Aorta (tissue), 5 donors: ENCODE measurements at regions not wholly inside any gene's neighbourhood (a gene's known extent, or its start where the extent isn't known, plus 50 kb on each side); places are given as distances from the start of the nearest gene placed in this dataset.

Source experiments
- ATAC-seq: fragments of 200-7000 bp; cut with Tn5 transposase; one replicate; pipeline ENCODE4 v1.9.1; 2022; ENCODE audit warnings: moderate library complexity; ENCODE audit not compliant: low FRiP score
- DNase-seq, 2 donors: peaks; one replicate each; pipeline ENCODE4 v3.0.0-alpha.2; 2020
- H3K27ac ChIP-seq, 2 donors: one replicate each; pipeline ENCODE4 v1.5.1; 2013; ENCODE audit warnings: low read length in 2 of 2, mild to moderate bottlenecking in 2 of 2, moderate library complexity in 2 of 2, control low read depth in 1 of 2, inconsistent platforms in 1 of 2, low read depth in 1 of 2
- H3K27me3 ChIP-seq, 2 donors: one replicate each; pipeline ENCODE4 v1.6.1; 2013; ENCODE audit warnings: control low read depth in 1 of 2, low read length in 1 of 2, mild to moderate bottlenecking in 1 of 2, moderate library complexity in 1 of 2; ENCODE audit not compliant: insufficient read depth in 2 of 2, control insufficient read depth in 1 of 2
- H3K36me3 ChIP-seq, 2 donors: one replicate each; pipeline ENCODE4 v1.6.1; 2013; ENCODE audit warnings: control low read depth in 1 of 2, low read length in 1 of 2, mild to moderate bottlenecking in 1 of 2; ENCODE audit not compliant: insufficient read depth in 2 of 2, control insufficient read depth in 1 of 2
- H3K4me1 ChIP-seq, 2 donors: one replicate each; pipeline ENCODE4 v1.6.1; 2013; ENCODE audit warnings: low read length in 2 of 2, control low read depth in 1 of 2, mild to moderate bottlenecking in 1 of 2, moderate library complexity in 1 of 2; ENCODE audit not compliant: insufficient read depth in 2 of 2, control insufficient read depth in 1 of 2
- H3K4me3 ChIP-seq, 2 donors: one replicate each; pipeline ENCODE4 v1.5.1; 2013; ENCODE audit warnings: low read length in 2 of 2, control low read depth in 1 of 2, mild to moderate bottlenecking in 1 of 2
- H3K9me3 ChIP-seq: one replicate; pipeline ENCODE4 v1.6.1; 2013; ENCODE audit warnings: mild to moderate bottlenecking, low read length; ENCODE audit not compliant: control insufficient read depth
- WGBS, 2 donors: extraction: QIAGEN DNeasy Blood & Tissue Kit; methylation state at CpG; one replicate each; pipeline ENCODE4 v1.1.7; 2013; 5-methylcytosine and 5-hydroxymethylcytosine counted together
- intact Hi-C, 2 donors: fragments of 100-400 bp; cut with DNase I; formaldehyde crosslinking; loops; one replicate each; pipeline versions ENCODE4 v1.14.2 to v1.15.0; 2022
- donor health status: healthy with polysubstance abuse.
- donor health status: Bipolar disorder and iron deficiency.
- donor health status: DM: no; HTN: no; CAD: no.
- donor health status: DM: no; HTN: no; CAD: no.
- donor health status: DM: yes; HTN: yes; CAD: no.

- Histone ChIP-seq H3K9me3 (no peaks in the 10 kb centered on the region), H3K27ac (no peak overlapping the region), H3K27me3 (no peaks in the 10 kb centered on the region), H3K4me3 (no peak overlapping the region), H3K36me3 (no peaks in the 10 kb centered on the region), H3K4me1 (no peaks in the 10 kb centered on the region)
- no peak for DNase-seq
- WGBS, 2 donors: 91 to 93% methylated on average over 6 of the region's 6 CpGs
- intact Hi-C loops: no loop called here
- ATAC-seq: no peak
Observed at GRCh38 chr10:29183301-29183945, 105.4 kb upstream of the LYZL1 start.

GRCh38 chr10:29184205-29185000, 104.5 kb upstream of the LYZL1 start:
- no peak overlapping the region for H3K27ac ChIP-seq
- intact Hi-C loops: no loop called here
- no peak for ATAC-seq

GRCh38 chr10:29185050-29185449, 103.8 kb upstream of the LYZL1 start:
- no peaks in the 10 kb centered on the region for H3K27me3 ChIP-seq
- no peaks in the 10 kb centered on the region for H3K9me3 ChIP-seq
- H3K27ac ChIP-seq: no peak overlapping the region
- 78 to 92% methylated on average over 5 of the region's 5 CpGs for WGBS, 2 donors
- H3K36me3 ChIP-seq: no peaks in the 10 kb centered on the region
- intact Hi-C loops: no loop called here
- no peak overlapping the region for H3K4me3 ChIP-seq
- H3K4me1 ChIP-seq: no peaks in the 10 kb centered on the region
- ATAC-seq: no peak
- no peak for DNase-seq

More at GRCh38 chr10:29184205-29185000, 104.5 kb upstream of the LYZL1 start:
- no peaks in the 10 kb centered on the region for H3K27me3 ChIP-seq
- DNase-seq: no peak
- H3K9me3 ChIP-seq: no peaks in the 10 kb centered on the region
- no peaks in the 10 kb centered on the region for H3K36me3 ChIP-seq
- H3K4me1 ChIP-seq: no peaks in the 10 kb centered on the region
- WGBS, 2 donors: 88 to 90% methylated on average over 4 of the region's 4 CpGs
- H3K4me3 ChIP-seq: no peak overlapping the region

GRCh38 chr10:29186221-29186620, 102.6 kb upstream of the LYZL1 start:
- no peak overlapping the region for H3K4me3 ChIP-seq
- intact Hi-C loops: no loop called here
- no peaks in the 10 kb centered on the region for H3K9me3 ChIP-seq
- ATAC-seq (no peak), DNase-seq (no peak)
- no peaks in the 10 kb centered on the region for H3K36me3 ChIP-seq
- 92 to 95% methylated on average over 3 of the region's 3 CpGs for WGBS, 2 donors
- H3K4me1 ChIP-seq: no peaks in the 10 kb centered on the region
- no peaks in the 10 kb centered on the region for H3K27me3 ChIP-seq
- H3K27ac ChIP-seq: no peak overlapping the region

GRCh38 chr10:29189256-29189655, 99.6 kb upstream of the LYZL1 start:
- 42 to 84% methylated on average over 2 of the region's 2 CpGs for WGBS, 2 donors
- Histone ChIP-seq H3K9me3 (no peaks in the 10 kb centered on the region), H3K36me3 (no peaks in the 10 kb centered on the region), H3K4me1 (no peaks in the 10 kb centered on the region), H3K4me3 (no peak overlapping the region), H3K27me3 (no peaks in the 10 kb centered on the region), H3K27ac (no peak overlapping the region)
- intact Hi-C loops: no loop called here
- ATAC-seq: no peak
- DNase-seq: peak in 1 of 2 donors; percentile 55

GRCh38 chr10:29191674-29192073, 97.2 kb upstream of the LYZL1 start:
- Histone ChIP-seq H3K27ac (no peak overlapping the region), H3K36me3 (no peaks in the 10 kb centered on the region), H3K9me3 (peaks cover 2% of the 10 kb centered on the region), H3K4me1 (no peaks in the 10 kb centered on the region), H3K27me3 (no peaks in the 10 kb centered on the region), H3K4me3 (no peak overlapping the region)
- ATAC-seq: no peak
- no peak for DNase-seq
- intact Hi-C loops: no loop called here
- 88 to 91% methylated on average over 8 of the region's 8 CpGs for WGBS, 2 donors

GRCh38 chr10:29199339-29199738, 89.5 kb upstream of the LYZL1 start:
- no peak for ATAC-seq
- Histone ChIP-seq H3K9me3 (peaks cover 2% of the 10 kb centered on the region), H3K36me3 (no peaks in the 10 kb centered on the region), H3K4me1 (no peaks in the 10 kb centered on the region), H3K4me3 (no peak overlapping the region), H3K27ac (no peak overlapping the region), H3K27me3 (no peaks in the 10 kb centered on the region)
- intact Hi-C loops: no loop called here
- DNase-seq: no peak
- WGBS, 2 donors: 64 to 75% methylated on average over 7 of the region's 7 CpGs

- Histone ChIP-seq H3K27me3 (no peaks in the 10 kb centered on the region), H3K36me3 (no peaks in the 10 kb centered on the region), H3K27ac (no peak overlapping the region), H3K4me1 (no peaks in the 10 kb centered on the region), H3K4me3 (no peak overlapping the region), H3K9me3 (peaks cover 2% of the 10 kb centered on the region)
- intact Hi-C loops: no loop called here
- no peak for DNase-seq
- 69 to 84% methylated on average over 4 of the region's 4 CpGs for WGBS, 2 donors
- ATAC-seq: no peak
Observed at GRCh38 chr10:29199941-29200679, 88.8 kb upstream of the LYZL1 start.
